ENCODE measurements at regions not wholly inside any gene's neighbourhood (a gene's known extent, or its start where the extent isn't known, plus 50 kb on each side); places are given as distances from the start of the nearest gene placed in this dataset.

DNA sequence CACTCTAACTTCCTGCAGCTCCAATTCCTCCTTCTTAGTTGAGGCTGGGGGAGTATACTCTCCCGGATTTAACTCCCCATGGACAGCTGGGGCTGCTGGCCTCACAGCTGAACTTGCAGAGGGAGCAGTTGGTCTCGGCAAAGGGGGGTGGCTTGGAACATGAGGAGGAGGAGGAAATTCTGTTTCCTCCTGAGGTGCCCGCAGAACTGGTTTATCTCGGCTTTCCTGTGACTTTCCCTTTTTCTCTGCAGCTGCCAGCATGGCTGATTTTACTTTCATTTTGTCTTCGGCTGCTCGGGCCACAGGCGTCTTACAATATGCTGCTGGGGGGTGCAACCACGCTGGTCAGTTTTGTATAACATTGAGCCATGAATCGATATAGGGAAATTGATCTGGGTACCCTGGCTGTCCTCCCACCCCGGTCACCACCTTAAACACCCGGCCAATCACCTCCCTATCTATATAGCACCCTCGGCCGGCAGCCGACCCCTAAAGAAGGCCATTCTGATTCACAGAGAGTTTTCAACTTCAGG is 1317.6 kb downstream of the TMEM121 start:
- Histone ChIP-seq H3K27ac (peak overlapping the region; percentile 68 to 81), H3K4me1 (peaks cover 0 to 3% of the 10 kb centered on the region in 2 donors), H3K4me3 (peak overlapping the region; percentile 26 to 45), H3K27me3 (no peaks in the 10 kb centered on the region), H3K9me3 (no peaks in the 10 kb centered on the region), H3K36me3 (no peaks in the 10 kb centered on the region)
- intact Hi-C loops (cut with DNase I; ENCODE audit: low total_unique reads), result no loop called here
- no peak for TF ChIP-seq POLR2A (IDR thresholded peaks at IDR 0.05)
- TF ChIP-seq, protein P1, sequence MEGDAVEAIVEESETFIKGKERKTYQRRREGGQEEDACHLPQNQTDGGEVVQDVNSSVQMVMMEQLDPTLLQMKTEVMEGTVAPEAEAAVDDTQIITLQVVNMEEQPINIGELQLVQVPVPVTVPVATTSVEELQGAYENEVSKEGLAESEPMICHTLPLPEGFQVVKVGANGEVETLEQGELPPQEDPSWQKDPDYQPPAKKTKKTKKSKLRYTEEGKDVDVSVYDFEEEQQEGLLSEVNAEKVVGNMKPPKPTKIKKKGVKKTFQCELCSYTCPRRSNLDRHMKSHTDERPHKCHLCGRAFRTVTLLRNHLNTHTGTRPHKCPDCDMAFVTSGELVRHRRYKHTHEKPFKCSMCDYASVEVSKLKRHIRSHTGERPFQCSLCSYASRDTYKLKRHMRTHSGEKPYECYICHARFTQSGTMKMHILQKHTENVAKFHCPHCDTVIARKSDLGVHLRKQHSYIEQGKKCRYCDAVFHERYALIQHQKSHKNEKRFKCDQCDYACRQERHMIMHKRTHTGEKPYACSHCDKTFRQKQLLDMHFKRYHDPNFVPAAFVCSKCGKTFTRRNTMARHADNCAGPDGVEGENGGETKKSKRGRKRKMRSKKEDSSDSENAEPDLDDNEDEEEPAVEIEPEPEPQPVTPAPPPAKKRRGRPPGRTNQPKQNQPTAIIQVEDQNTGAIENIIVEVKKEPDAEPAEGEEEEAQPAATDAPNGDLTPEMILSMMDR (IDR thresholded peaks at IDR 0.05), result no peak
- peak in 1 of 2 donors; percentile 20 for DNase-seq

DNA sequence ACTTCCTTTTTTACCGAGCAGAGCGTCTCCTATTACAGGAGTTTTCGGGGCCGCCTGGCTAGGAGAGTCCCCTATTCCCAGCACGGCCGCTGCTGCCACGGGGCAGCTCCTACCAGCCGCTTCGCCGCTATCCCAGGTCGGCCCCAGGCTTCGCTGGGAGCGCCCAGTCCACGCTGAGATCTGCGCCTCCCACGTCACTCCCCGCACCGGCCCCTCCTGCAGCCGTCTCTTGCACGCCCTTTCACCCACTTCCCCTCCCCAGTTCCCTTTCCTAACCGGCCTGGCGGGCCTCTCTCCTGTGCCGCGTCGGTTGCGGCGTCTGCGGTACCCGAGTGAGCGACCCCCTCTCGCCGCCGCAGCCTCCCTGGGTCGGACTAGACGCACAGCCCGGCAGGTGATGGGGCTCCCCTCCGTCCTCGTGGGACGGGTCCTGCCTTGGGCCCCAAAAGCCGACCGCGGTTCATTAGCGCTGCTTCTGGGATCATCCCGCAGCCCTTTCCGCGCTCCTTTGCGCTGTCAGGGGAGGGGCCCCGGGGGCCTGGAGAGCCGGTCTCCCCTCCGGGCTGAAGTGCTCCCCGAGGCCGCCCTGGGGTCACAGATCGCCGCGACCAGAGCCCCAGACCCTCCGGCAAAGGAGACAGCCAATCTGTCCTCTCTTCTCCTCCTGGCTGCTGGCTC is 1318.4 kb downstream of the TMEM121 start:
- no peaks in the 10 kb centered on the region for H3K9me3 ChIP-seq
- no peaks in the 10 kb centered on the region for H3K27me3 ChIP-seq
- H3K4me3 ChIP-seq, result peak overlapping the region; percentile 26 to 45
- H3K36me3 ChIP-seq, result no peaks in the 10 kb centered on the region
- H3K4me1 ChIP-seq, result peaks cover 0 to 3% of the 10 kb centered on the region in 2 donors
- TF ChIP-seq POLR2A (IDR thresholded peaks at IDR 0.05), result peak in 1 of 2 donors; percentile 29
- TF ChIP-seq, protein P1 (IDR thresholded peaks at IDR 0.05), result no peak
- H3K27ac ChIP-seq, result peak overlapping the region; percentile 68 to 81
- peak; percentile 26 to 69 for DNase-seq
- intact Hi-C loops (cut with DNase I; ENCODE audit: low total_unique reads), result no loop called here

DNA sequence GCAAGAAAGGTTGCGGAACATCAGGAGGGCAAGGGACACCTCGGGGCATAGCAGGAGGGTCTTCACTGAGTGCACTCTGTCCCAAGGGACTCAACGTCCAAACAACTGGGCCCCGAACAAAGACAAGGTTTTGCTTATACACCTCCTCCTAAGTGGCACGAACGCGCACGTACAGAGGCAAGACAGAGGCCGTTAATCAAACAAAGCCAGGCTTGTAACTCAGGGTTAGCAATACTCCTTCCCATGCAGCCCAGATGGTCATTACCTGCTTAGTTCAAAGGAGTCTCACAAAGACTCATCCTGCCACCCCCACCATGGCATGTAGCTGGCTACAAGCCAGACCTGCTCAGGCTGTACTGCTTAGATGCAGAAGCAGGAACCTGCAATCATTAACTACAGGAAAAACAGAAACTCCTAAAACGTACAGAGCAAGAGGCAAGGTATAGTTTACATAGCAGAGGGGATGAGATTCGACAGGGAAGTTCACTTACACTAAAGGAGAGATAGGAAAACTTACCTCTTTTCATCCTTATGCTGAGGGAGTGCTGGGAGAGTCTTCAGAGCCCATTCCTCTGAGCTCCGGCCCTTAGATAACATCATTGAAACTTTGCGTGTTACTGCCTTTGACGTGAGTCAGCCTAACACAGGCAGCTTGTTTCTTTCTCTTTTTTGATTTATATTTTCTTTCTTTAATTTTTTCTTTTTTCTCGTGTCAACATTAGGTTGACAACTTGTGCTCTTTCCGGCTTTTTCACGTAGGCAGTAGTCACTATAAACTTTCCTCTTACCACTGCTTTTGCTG is 1319.1 kb downstream of the TMEM121 start:
- peak overlapping the region; percentile 68 to 81 for H3K27ac ChIP-seq
- peak overlapping the region; percentile 26 to 45 for H3K4me3 ChIP-seq
- intact Hi-C loops (cut with DNase I; ENCODE audit: low total_unique reads), result no loop called here
- no peak for TF ChIP-seq POLR2A (IDR thresholded peaks at IDR 0.05)
- TF ChIP-seq, protein P1 (IDR thresholded peaks at IDR 0.05), result no peak
- H3K4me1 ChIP-seq, result peaks cover 0 to 3% of the 10 kb centered on the region in 2 donors
- H3K27me3 ChIP-seq, result no peaks in the 10 kb centered on the region
- H3K36me3 ChIP-seq, result no peaks in the 10 kb centered on the region
- no peaks in the 10 kb centered on the region for H3K9me3 ChIP-seq
- peak in 1 of 2 donors; percentile 30 for DNase-seq

DNA sequence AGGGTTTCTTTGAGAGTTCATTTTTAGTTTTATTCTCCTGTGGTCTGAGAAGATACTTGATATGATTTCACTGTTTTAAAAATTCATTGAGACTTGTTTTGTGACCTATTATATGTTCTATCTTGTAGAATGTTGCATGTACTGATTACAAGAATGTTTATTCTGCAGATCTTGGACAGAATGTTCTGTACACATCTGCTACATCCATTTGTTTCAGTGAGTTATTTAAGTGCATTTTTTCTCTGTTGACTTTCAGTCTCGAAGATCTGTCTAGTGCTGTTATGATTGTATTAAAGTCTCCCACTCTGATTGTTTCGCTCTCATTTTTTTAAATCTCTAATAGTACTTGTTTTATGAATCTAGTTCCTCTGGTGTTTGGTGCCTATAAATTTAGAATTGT is 1319.8 kb downstream of the TMEM121 start:
- Histone ChIP-seq H3K4me3 (peak overlapping the region in 1 of 2 donors; percentile 45), H3K4me1 (peaks cover 0 to 3% of the 10 kb centered on the region in 2 donors), H3K9me3 (no peaks in the 10 kb centered on the region), H3K36me3 (no peaks in the 10 kb centered on the region), H3K27me3 (no peaks in the 10 kb centered on the region), H3K27ac (peak overlapping the region; percentile 68 to 81)
- TF ChIP-seq, protein P1 (IDR thresholded peaks at IDR 0.05), result no peak
- no peak for TF ChIP-seq POLR2A (IDR thresholded peaks at IDR 0.05)
- intact Hi-C loops (cut with DNase I; ENCODE audit: low total_unique reads), result no loop called here
- no peak for DNase-seq
